ENCODE measurements at regions not wholly inside any gene's neighbourhood (a gene's known extent, or its start where the extent isn't known, plus 50 kb on each side); places are given as distances from the start of the nearest gene placed in this dataset.

DNA sequence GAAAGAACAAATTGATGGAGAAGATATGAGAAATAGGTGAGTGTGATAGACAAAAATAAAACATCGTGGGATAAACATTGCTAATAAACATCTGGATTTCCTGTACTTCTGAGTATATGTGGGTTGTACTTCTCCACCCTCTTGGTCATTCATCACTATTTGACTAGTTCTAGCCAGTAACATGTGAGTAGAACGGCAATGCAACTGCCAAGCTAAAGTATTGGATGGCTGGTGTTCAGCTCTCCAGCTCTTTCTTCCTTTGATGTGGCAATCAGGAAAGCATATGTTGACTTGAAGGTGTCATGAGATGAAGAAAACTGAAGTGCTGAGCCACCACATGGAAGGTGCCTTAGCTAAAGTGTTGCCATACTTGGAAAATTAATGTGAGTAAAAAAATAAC, 144.9 kb downstream of the SCG2 start:
- TF ChIP-seq ARNT2 (CRISPR knock-in tag; IDR thresholded peaks at IDR 0.05; ENCODE audit: low read depth): no peak
- TF ChIP-seq ZNF703 (CRISPR knock-in tag; IDR thresholded peaks at IDR 0.05; ENCODE audit: borderline replicate concordance): no peak
- no peak for TF ChIP-seq ATM (IDR thresholded peaks at IDR 0.05; ENCODE audit: borderline replicate concordance)
- TF ChIP-seq ELF1 (CRISPR knock-in tag; IDR thresholded peaks at IDR 0.05): no peak

DNA sequence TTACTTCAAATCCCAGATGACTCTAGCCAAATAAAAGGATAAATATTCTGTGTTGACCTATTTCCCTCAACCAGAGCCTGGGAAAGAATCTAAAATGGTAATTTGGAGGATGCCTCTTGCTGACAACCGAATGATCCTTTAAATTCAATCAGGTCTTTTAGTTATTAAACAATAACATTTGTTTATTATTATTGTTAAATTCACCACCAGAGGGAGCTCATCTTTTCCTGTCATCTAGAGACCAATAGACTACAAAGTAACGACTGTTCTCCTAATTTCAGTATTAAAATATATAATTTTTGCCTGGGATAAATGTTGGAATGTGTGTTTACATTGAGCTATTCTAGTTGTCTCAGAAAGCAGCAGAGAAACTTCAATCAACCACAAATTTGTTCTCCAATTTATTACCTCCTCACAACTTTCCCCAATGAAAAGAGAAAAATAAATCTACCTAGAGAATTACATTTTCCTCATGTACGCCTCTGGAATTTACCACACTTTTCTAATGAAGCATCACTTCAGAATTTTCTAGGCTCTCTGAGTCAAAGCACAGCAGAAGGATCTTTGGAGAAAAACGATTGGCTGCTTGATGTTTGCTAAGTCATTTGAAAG, 142.7 kb downstream of the SCG2 start:
- no peak for TF ChIP-seq ZNF839 (CRISPR knock-in tag; IDR thresholded peaks at IDR 0.05; ENCODE audit: borderline replicate concordance)
- no peak for ATAC-seq
- H3K4me1 ChIP-seq (ENCODE audit: insufficient read depth, low read length): no peaks in the 10 kb centered on the region
- no peaks in the 10 kb centered on the region for H3K9me3 ChIP-seq (ENCODE audit: low read length)
- H2AFZ ChIP-seq (ENCODE audit: low read length): no peak overlapping the region
- no peak overlapping the region for H3K27ac ChIP-seq (ENCODE audit: extremely low read length, insufficient read depth, low read length)
- WGBS (ENCODE audit: low lambda C conversion rate): 4% methylated on average over 4 of the region's 4 CpGs
- H3K4me3 ChIP-seq (replicated peaks in 1 of 3; ENCODE audit: insufficient read depth in 1 of 3, low read depth in 2 of 3, low read length in 3 of 3): no peak overlapping the region
- CTCF ChIA-PET (ENCODE audit: low intra/inter-chr PET ratio, low total read pairs): no interaction called here
- no peaks in the 10 kb centered on the region for H4K20me1 ChIP-seq (ENCODE audit: insufficient read depth, low read length)
- POLR2A ChIA-PET: no interaction called here
- in situ Hi-C loops (cut with HindIII; ENCODE audit: extremely low pct_ligation_motif_present, low pct_unique_long_range_greater_than_20kb): loop anchor here (10.0 kb wide), 1 partner anchor 335 kb away; no protein-coding TSS in a partner anchor
- no peaks in the 10 kb centered on the region for H3K27me3 ChIP-seq (ENCODE audit: control insufficient read depth in 1 of 2, insufficient read depth in 2 of 2, low read length in 2 of 2)
- no peaks in the 10 kb centered on the region for H3K79me2 ChIP-seq (ENCODE audit: insufficient read depth, low read length)
- no peaks in the 10 kb centered on the region for H3K36me3 ChIP-seq (replicated peaks in 1 of 2; ENCODE audit: control insufficient read depth in 1 of 2, insufficient read depth in 2 of 2, low read length in 2 of 2)
- no peak overlapping the region for H3K4me2 ChIP-seq (ENCODE audit: low read depth, low read length)
- intact Hi-C loops (cut with micrococcal nuclease; ENCODE audit: unreplicated experiment): loop anchor here (1.0 kb wide), 1 partner anchor 143 kb away; the partner anchor contains the start of gene SCG2
- no peak overlapping the region for H3K9ac ChIP-seq (ENCODE audit: insufficient read depth, low read depth, low read length)
- BruUV-seq (replicated peaks): no TSS peak
- FAIRE-seq: no peak
- DNase-seq (ENCODE audit: low spot score): no peak

More for the DNA sequence above, 144.9 kb downstream of the SCG2 start:
- DNase-seq (ENCODE audit: low spot score): no peak
- CTCF ChIA-PET (ENCODE audit: low intra/inter-chr PET ratio, low total read pairs): no interaction called here
- H3K4me1 ChIP-seq (ENCODE audit: insufficient read depth, low read length): no peaks in the 10 kb centered on the region
- no peaks in the 10 kb centered on the region for H3K36me3 ChIP-seq (replicated peaks in 1 of 2; ENCODE audit: control insufficient read depth in 1 of 2, insufficient read depth in 2 of 2, low read length in 2 of 2)
- H3K4me3 ChIP-seq (replicated peaks in 1 of 3; ENCODE audit: insufficient read depth in 1 of 3, low read depth in 2 of 3, low read length in 3 of 3): no peak overlapping the region
- no peak overlapping the region for H2AFZ ChIP-seq (ENCODE audit: low read length)
- FAIRE-seq: no peak
- BruUV-seq (replicated peaks): no TSS peak
- H3K4me2 ChIP-seq (ENCODE audit: low read depth, low read length): no peak overlapping the region
- H3K79me2 ChIP-seq (ENCODE audit: insufficient read depth, low read length): no peaks in the 10 kb centered on the region
- in situ Hi-C loops (cut with HindIII; ENCODE audit: extremely low pct_ligation_motif_present, low pct_unique_long_range_greater_than_20kb) (loop anchor here (10.0 kb wide), 1 partner anchor 338 kb away; no protein-coding TSS in a partner anchor), intact Hi-C loops (cut with micrococcal nuclease; ENCODE audit: unreplicated experiment) (no loop called here)
- no peaks in the 10 kb centered on the region for H3K9me3 ChIP-seq (ENCODE audit: low read length)
- H3K27ac ChIP-seq (ENCODE audit: extremely low read length, insufficient read depth, low read length): no peak overlapping the region
- H3K27me3 ChIP-seq (ENCODE audit: control insufficient read depth in 1 of 2, insufficient read depth in 2 of 2, low read length in 2 of 2): peaks cover 0 to 1% of the 10 kb centered on the region in 2 experiments; a peak in 1 of 5 replicates
- no peak for ATAC-seq
- H4K20me1 ChIP-seq (ENCODE audit: insufficient read depth, low read length): no peaks in the 10 kb centered on the region
- POLR2A ChIA-PET: no interaction called here
- 0% methylated on average over 2 of the region's 2 CpGs for WGBS (ENCODE audit: low lambda C conversion rate)
- H3K9ac ChIP-seq (ENCODE audit: insufficient read depth, low read depth, low read length): no peak overlapping the region

Measured in HepG2 (cell line).